Bronchial epithelial cell (primary cell): ENCODE measurements at regions not wholly inside any gene's neighbourhood (a gene's known extent, or its start where the extent isn't known, plus 50 kb on each side); places are given as distances from the start of the nearest gene placed in this dataset.
"Not testable (repeated sequence)": the region's sequence is repeated elsewhere in the genome, so short reads cannot be mapped to it uniquely, and the experiment has no call there.

Experiments used
- DNase-seq: peaks from one replicate; pipeline ENCODE4 v3.0.0-alpha.2; 2010; ENCODE audit warnings: low read depth
- FAIRE-seq: peaks from 2 replicates; lab custom pipeline; 2011; peaks lifted over from hg19 to GRCh38; lab: Jason Lieb, UNC
- H3K27me3 ChIP-seq: 2 replicates; pipeline ENCODE4 v1.5.1; 2011; ENCODE audit warnings: low read length; ENCODE audit not compliant: control insufficient read depth, insufficient read depth
- H3K36me3 ChIP-seq: 2 replicates; pipeline ENCODE4 v1.5.1; 2011; ENCODE audit warnings: low read length; ENCODE audit not compliant: control insufficient read depth, insufficient read depth
- H3K4me3 ChIP-seq: 2 replicates; pipeline ENCODE4 v1.5.1; 2011; ENCODE audit warnings: mild to moderate bottlenecking, low read depth, low read length, control low read depth
- TF ChIP-seq, protein P1 (sequence below): IDR thresholded peaks from 2 replicates; pipeline ENCODE4 v1.5.1; 2011; ENCODE audit warnings: mild to moderate bottlenecking, moderate library complexity, low read length, control low read depth, inconsistent platforms; ENCODE audit not compliant: insufficient read depth, severe bottlenecking

GRCh38 chr6:135555550-135555949 lies 58.0 kb upstream of the AHI1 start:
- Histone ChIP-seq H3K4me3 (no peak overlapping the region), H3K36me3 (no peaks in the 10 kb centered on the region), H3K27me3 (peaks cover 4% of the 10 kb centered on the region)
- FAIRE-seq (no peak), DNase-seq (no peak)
- TF ChIP-seq, protein P1, sequence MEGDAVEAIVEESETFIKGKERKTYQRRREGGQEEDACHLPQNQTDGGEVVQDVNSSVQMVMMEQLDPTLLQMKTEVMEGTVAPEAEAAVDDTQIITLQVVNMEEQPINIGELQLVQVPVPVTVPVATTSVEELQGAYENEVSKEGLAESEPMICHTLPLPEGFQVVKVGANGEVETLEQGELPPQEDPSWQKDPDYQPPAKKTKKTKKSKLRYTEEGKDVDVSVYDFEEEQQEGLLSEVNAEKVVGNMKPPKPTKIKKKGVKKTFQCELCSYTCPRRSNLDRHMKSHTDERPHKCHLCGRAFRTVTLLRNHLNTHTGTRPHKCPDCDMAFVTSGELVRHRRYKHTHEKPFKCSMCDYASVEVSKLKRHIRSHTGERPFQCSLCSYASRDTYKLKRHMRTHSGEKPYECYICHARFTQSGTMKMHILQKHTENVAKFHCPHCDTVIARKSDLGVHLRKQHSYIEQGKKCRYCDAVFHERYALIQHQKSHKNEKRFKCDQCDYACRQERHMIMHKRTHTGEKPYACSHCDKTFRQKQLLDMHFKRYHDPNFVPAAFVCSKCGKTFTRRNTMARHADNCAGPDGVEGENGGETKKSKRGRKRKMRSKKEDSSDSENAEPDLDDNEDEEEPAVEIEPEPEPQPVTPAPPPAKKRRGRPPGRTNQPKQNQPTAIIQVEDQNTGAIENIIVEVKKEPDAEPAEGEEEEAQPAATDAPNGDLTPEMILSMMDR = no peak

DNA sequence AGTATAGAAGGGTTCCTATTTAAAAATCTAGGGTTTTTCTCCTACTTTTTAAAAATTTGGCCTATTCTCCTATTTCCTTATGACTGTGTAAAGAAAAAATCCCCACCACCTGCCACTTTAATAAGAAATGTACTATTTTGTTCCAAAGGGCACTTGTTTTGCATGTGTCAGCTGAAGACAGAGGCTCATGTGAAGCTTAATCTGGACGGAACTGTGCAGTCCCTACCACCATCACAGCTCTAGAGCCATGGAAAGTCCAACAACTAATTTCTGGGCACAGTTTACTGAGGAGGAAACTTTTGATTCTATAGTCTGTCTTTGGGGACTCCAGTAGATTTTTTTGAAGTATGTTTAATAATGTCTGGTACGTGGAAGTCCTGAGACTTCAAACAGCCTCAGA lies 60.0 kb upstream of the AHI1 start:
- DNase-seq (no peak), FAIRE-seq (no peak)
- Histone ChIP-seq H3K27me3 (peaks cover under 1% of the 10 kb centered on the region), H3K4me3 (no peak overlapping the region), H3K36me3 (no peaks in the 10 kb centered on the region)
- TF ChIP-seq, protein P1 = no peak

DNA sequence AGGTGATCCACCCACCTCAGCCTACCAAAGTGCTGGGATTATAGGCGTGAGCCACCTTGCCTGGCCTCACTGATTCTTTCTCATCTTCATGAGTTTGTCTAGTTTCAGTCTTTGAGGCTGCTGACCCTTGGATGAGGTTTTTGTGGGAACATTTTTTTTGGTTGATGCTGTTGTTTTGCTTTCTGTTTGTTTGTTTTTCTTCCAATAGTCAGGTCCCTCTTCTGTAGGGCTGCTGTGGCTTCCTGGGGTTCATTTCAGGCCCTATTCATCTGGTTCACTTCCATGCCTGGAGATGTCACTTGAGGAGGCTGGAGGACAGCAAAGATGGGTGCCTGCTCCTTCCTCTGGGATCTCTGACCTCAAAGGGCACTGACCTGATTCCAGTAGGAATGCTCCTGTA lies 68.1 kb upstream of the AHI1 start:
- not testable (repeated sequence) for FAIRE-seq, H3K27me3 ChIP-seq, DNase-seq, H3K36me3 ChIP-seq, H3K4me3 ChIP-seq

- TF ChIP-seq, protein P1 = no peak
Measured at GRCh38 chr6:135566311-135567068, 69.0 kb upstream of the AHI1 start.

GRCh38 chr6:135567375-135568083 lies 70.0 kb upstream of the AHI1 start:
- TF ChIP-seq, protein P1 = no peak
- no peak overlapping the region for H3K4me3 ChIP-seq
- FAIRE-seq = no peak
- H3K27me3 ChIP-seq = no peaks in the 10 kb centered on the region
- H3K36me3 ChIP-seq = no peaks in the 10 kb centered on the region
- no peak for DNase-seq

More at GRCh38 chr6:135566311-135567068, 69.0 kb upstream of the AHI1 start:
- no peak for DNase-seq
- Histone ChIP-seq H3K4me3 (no peak overlapping the region), H3K36me3 (no peaks in the 10 kb centered on the region), H3K27me3 (no peaks in the 10 kb centered on the region)
- FAIRE-seq = no peak

DNA sequence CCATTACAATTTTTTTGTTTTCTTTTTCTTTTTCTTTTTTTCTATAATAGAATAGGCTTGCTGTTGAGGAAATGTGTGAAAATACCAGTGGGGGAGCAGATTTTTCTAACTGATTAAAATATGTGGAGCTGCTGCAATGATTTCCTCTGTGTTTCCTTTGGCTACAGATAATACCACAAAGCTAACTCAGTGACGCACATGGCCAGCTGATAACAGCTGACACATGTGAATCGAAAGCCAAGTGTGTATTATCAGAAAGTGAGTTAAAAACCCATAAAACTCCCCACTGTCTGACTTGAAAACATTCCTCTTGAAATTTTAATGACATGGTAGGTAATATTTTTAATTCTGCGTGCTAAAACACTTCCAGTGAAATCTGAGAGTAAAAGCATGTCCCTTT lies 70.8 kb upstream of the AHI1 start:
- FAIRE-seq = no peak
- no peak overlapping the region for H3K4me3 ChIP-seq
- DNase-seq = no peak
- no peaks in the 10 kb centered on the region for H3K36me3 ChIP-seq
- TF ChIP-seq, protein P1 = no peak
- H3K27me3 ChIP-seq = no peaks in the 10 kb centered on the region
